Psoas muscle (tissue), 7 donors: ENCODE measurements at regions not wholly inside any gene's neighbourhood (a gene's known extent, or its start where the extent isn't known, plus 50 kb on each side); places are given as distances from the start of the nearest gene placed in this dataset.
"Not testable (repeated sequence)": the region's sequence is repeated elsewhere in the genome, so short reads cannot be mapped to it uniquely, and the experiment has no call there.

Source experiments
- ATAC-seq, 4 donors: fragments of 200-7000 bp; cut with Tn5 transposase; one replicate each; pipeline ENCODE4 v1.9.1; 2020; ENCODE audit warnings: moderate library complexity in 3 of 4, mild to moderate bottlenecking in 2 of 4
- DNase-seq, 2 donors: peaks; one replicate each; pipeline ENCODE4 v3.0.0-alpha.2; 2020
- H3K27ac ChIP-seq: fragments of 200-600 bp; one replicate; pipeline ENCODE4 v1.8.0; 2022
- H3K27me3 ChIP-seq, 3 donors: fragments of 200-600 bp in 1 of 3; one replicate each; pipeline versions ENCODE4 v1.6.1 to v1.8.0; 2013 to 2022; ENCODE audit warnings: low read length in 2 of 3, mild to moderate bottlenecking in 2 of 3, moderate library complexity in 1 of 3; ENCODE audit not compliant: insufficient read depth in 3 of 3
- H3K36me3 ChIP-seq, 2 donors: fragments of 200-600 bp in 1 of 2; one replicate each; pipeline versions ENCODE4 v1.6.1 to v1.8.0; 2013 to 2022; ENCODE audit warnings: low read depth in 1 of 2, mild to moderate bottlenecking in 1 of 2, moderate library complexity in 1 of 2; ENCODE audit not compliant: insufficient read depth in 1 of 2
- H3K4me1 ChIP-seq: fragments of 200-600 bp; one replicate; pipeline ENCODE4 v1.8.0; 2022
- H3K4me3 ChIP-seq: fragments of 200-600 bp; one replicate; pipeline ENCODE4 v1.8.0; 2022; ENCODE audit warnings: mild to moderate bottlenecking
- H3K9me3 ChIP-seq: fragments of 200-600 bp; one replicate; pipeline ENCODE4 v1.8.0; 2022
- CTCF ChIP-seq: fragments of 200-600 bp; IDR thresholded peaks from one replicate; pipeline ENCODE4 v1.8.0; 2022; ENCODE audit warnings: antibody characterized with exemption
- WGBS, 3 donors: extraction: QIAGEN DNeasy Blood & Tissue Kit; methylation state at CpG; one replicate each; pipeline versions ENCODE4 v1.1.6 to v1.1.7; 2013; 5-methylcytosine and 5-hydroxymethylcytosine counted together
- intact Hi-C, 2 donors: fragments of 100-400 bp; cut with DNase I; formaldehyde crosslinking; loops; one replicate each; pipeline versions ENCODE4 v1.11.0 to v1.14.2; 2022
- donor health status: healthy with polysubstance abuse.
- donor health status: DM: no; HTN: no; CAD: no; lungs with moderate emphysema.
- donor health status: Bipolar disorder and iron deficiency.
- donor health status: healthy.
- donor health status: DM: yes; HTN: yes; CAD: no.
- donor health status: DM: no; HTN: no; CAD: no.
- donor health status: DM: yes; HTN: yes; CAD: no.

- intact Hi-C loops, result no loop called here
- 73 to 79% (median 76%) methylated on average over 2 of the region's 2 CpGs for WGBS, 3 donors
Measured at GRCh38 chr6:155630085-155630484, 174.4 kb upstream of the NOX3 start.

GRCh38 chr6:155629652-155630051 is 174.0 kb upstream of the NOX3 start:
- 62 to 77% (median 73%) methylated on average over 6 of the region's 6 CpGs for WGBS, 3 donors
- DNase-seq (no peak), ATAC-seq (no peak)
- Histone ChIP-seq H3K27me3 (no peaks in the 10 kb centered on the region), H3K27ac (no peak overlapping the region), H3K4me1 (no peaks in the 10 kb centered on the region), H3K36me3 (no peaks in the 10 kb centered on the region), H3K9me3 (no peaks in the 10 kb centered on the region), H3K4me3 (no peak overlapping the region)
- no peak for TF ChIP-seq CTCF
- intact Hi-C loops, result no loop called here

More at GRCh38 chr6:155630085-155630484, 174.4 kb upstream of the NOX3 start:
- Histone ChIP-seq H3K36me3 (no peaks in the 10 kb centered on the region), H3K4me1 (no peaks in the 10 kb centered on the region), H3K27me3 (no peaks in the 10 kb centered on the region), H3K4me3 (no peak overlapping the region), H3K9me3 (no peaks in the 10 kb centered on the region), H3K27ac (no peak overlapping the region)
- no peak for DNase-seq
- ATAC-seq, result no peak
- TF ChIP-seq CTCF, result no peak

GRCh38 chr6:155628306-155628705 is 172.7 kb upstream of the NOX3 start:
- 75 to 82% (median 79%) methylated on average over 7 of the region's 7 CpGs for WGBS, 3 donors
- no peaks in the 10 kb centered on the region for H3K9me3 ChIP-seq
- no peak for DNase-seq
- H3K36me3 ChIP-seq, result no peaks in the 10 kb centered on the region
- H3K4me3 ChIP-seq, result no peak overlapping the region
- H3K27ac ChIP-seq, result no peak overlapping the region
- no peak for TF ChIP-seq CTCF
- no peak for ATAC-seq
- H3K4me1 ChIP-seq, result no peaks in the 10 kb centered on the region
- H3K27me3 ChIP-seq, result no peaks in the 10 kb centered on the region
- intact Hi-C loops, result no loop called here

GRCh38 chr6:155627722-155628212 is 172.1 kb upstream of the NOX3 start:
- H3K9me3 ChIP-seq, ATAC-seq, H3K4me3 ChIP-seq, intact Hi-C loops, DNase-seq, H3K36me3 ChIP-seq, H3K27ac ChIP-seq, H3K27me3 ChIP-seq, H3K4me1 ChIP-seq: not testable (repeated sequence)
- WGBS, 3 donors, result 68 to 77% (median 73%) methylated on average over 4 of the region's 4 CpGs

GRCh38 chr6:155623450-155624178 is 168.0 kb upstream of the NOX3 start:
- TF ChIP-seq CTCF, result no peak
- WGBS, 3 donors, result 52 to 68% (median 55%) methylated on average over 2 of the region's 2 CpGs

More at GRCh38 chr6:155623450-155624178, 168.0 kb upstream of the NOX3 start:
- Histone ChIP-seq H3K27me3 (no peaks in the 10 kb centered on the region), H3K27ac (no peak overlapping the region), H3K9me3 (no peaks in the 10 kb centered on the region), H3K36me3 (no peaks in the 10 kb centered on the region), H3K4me1 (no peaks in the 10 kb centered on the region), H3K4me3 (no peak overlapping the region)
- no peak for DNase-seq
- intact Hi-C loops, result no loop called here
- ATAC-seq, result no peak
